Suprapubic skin (tissue), 4 donors: ENCODE measurements at regions not wholly inside any gene's neighbourhood (a gene's known extent, or its start where the extent isn't known, plus 50 kb on each side); places are given as distances from the start of the nearest gene placed in this dataset.

Experiments used
- DNase-seq, 2 donors: peaks; one replicate each; pipeline ENCODE4 v3.0.0-alpha.2; 2019; ENCODE audit warnings: low spot score in 2 of 2
- H3K27ac ChIP-seq: fragments of 200-600 bp; sonication (generic); one replicate; pipeline ENCODE4 v1.5.1; 2019
- H3K27me3 ChIP-seq: fragments of 200-600 bp; sonication (generic); one replicate; pipeline ENCODE4 v1.5.1; 2019
- H3K36me3 ChIP-seq: fragments of 200-600 bp; sonication (generic); one replicate; pipeline ENCODE4 v1.5.1; 2019
- H3K4me1 ChIP-seq: fragments of 200-600 bp; sonication (generic); one replicate; pipeline ENCODE4 v1.5.1; 2019
- H3K4me3 ChIP-seq: fragments of 200-600 bp; sonication (generic); one replicate; pipeline ENCODE4 v1.5.1; 2019; ENCODE audit warnings: mild to moderate bottlenecking
- H3K9me3 ChIP-seq: fragments of 200-600 bp; sonication (generic); one replicate; pipeline ENCODE4 v1.5.1; 2019
- EP300 ChIP-seq: sonication (generic); formaldehyde crosslinking; IDR thresholded peaks from one replicate; pipeline ENCODE4 v1.6.1; 2017; ENCODE audit warnings: antibody characterized with exemption
- POLR2A ChIP-seq, 2 donors: fragments of 450-650 bp; IDR thresholded peaks; one replicate each; pipeline ENCODE4 v1.6.1; 2017; ENCODE audit warnings: antibody characterized with exemption in 2 of 2, mild to moderate bottlenecking in 2 of 2, moderate library complexity in 2 of 2
- POLR2AphosphoS5 ChIP-seq, 3 donors: sonication (generic); formaldehyde crosslinking; IDR thresholded peaks; one replicate each; pipeline ENCODE4 v1.6.1; 2017; ENCODE audit warnings: antibody characterized with exemption in 3 of 3
- WGBS: methylation state at CpG from one replicate; pipeline ENCODE4 v1.1.5; 2018; 5-methylcytosine and 5-hydroxymethylcytosine counted together
- TF ChIP-seq, protein P1 (sequence below), 2 donors: fragments of 200-600 bp in 1 of 2; fragments of 450-650 bp in 1 of 2; sonication (generic) in 1 of 2; IDR thresholded peaks; one replicate each; pipeline ENCODE4 v1.5.1; 2016 to 2019; ENCODE audit warnings: antibody characterized with exemption in 2 of 2, mild to moderate bottlenecking in 1 of 2, moderate library complexity in 1 of 2

DNA sequence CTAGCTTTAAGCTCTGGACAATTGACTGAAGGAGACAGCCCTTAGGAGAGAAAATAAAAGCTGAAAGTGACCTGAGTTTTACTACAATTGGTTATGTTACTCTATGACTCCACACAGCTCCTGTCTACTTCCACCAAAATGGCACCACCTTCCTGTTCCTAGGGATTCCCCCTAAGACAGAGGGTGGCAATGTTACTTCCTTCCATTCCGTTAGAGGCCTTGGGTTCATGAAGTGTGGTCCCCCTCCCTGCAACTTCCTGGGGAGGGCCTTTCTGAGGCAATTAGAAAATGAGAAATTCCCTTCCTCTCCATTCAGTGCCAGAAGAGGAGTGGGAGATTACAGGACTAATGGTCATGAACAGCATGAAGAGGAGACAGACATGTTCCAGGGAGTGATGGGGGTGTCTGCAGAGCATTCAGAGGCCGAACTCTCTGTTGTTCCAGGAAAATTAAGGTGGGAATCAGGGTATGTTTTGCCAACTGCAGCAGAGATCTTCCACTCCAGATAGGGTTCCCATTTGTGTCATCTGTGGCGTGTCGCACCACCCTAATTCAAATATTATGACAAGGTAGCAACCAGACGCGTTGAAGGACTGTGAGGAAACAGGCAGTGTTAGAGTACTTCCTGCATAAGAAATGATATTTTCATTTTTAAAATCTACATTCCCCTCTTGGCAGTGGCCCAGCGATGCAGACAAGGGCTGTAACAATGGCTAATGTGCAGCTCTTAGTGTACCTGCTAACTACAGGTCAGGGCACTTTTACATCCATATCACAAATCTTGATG lies 53.1 kb upstream of the TRIM67 start:
- no peak for TF ChIP-seq POLR2AphosphoS5 (IDR thresholded peaks at IDR 0.05)
- TF ChIP-seq EP300: no peak
- TF ChIP-seq POLR2A (IDR thresholded peaks at IDR 0.05): no peak
- TF ChIP-seq, protein P1, sequence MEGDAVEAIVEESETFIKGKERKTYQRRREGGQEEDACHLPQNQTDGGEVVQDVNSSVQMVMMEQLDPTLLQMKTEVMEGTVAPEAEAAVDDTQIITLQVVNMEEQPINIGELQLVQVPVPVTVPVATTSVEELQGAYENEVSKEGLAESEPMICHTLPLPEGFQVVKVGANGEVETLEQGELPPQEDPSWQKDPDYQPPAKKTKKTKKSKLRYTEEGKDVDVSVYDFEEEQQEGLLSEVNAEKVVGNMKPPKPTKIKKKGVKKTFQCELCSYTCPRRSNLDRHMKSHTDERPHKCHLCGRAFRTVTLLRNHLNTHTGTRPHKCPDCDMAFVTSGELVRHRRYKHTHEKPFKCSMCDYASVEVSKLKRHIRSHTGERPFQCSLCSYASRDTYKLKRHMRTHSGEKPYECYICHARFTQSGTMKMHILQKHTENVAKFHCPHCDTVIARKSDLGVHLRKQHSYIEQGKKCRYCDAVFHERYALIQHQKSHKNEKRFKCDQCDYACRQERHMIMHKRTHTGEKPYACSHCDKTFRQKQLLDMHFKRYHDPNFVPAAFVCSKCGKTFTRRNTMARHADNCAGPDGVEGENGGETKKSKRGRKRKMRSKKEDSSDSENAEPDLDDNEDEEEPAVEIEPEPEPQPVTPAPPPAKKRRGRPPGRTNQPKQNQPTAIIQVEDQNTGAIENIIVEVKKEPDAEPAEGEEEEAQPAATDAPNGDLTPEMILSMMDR (IDR thresholded peaks at IDR 0.05): no peak
- DNase-seq: no peak
- WGBS: 58% methylated on average over 7 of the region's 7 CpGs
- H3K27ac ChIP-seq: no peak overlapping the region
- H3K4me3 ChIP-seq: no peak overlapping the region
- no peaks in the 10 kb centered on the region for H3K4me1 ChIP-seq
- no peaks in the 10 kb centered on the region for H3K9me3 ChIP-seq
- H3K27me3 ChIP-seq: peaks cover 7% of the 10 kb centered on the region
- no peaks in the 10 kb centered on the region for H3K36me3 ChIP-seq

DNA sequence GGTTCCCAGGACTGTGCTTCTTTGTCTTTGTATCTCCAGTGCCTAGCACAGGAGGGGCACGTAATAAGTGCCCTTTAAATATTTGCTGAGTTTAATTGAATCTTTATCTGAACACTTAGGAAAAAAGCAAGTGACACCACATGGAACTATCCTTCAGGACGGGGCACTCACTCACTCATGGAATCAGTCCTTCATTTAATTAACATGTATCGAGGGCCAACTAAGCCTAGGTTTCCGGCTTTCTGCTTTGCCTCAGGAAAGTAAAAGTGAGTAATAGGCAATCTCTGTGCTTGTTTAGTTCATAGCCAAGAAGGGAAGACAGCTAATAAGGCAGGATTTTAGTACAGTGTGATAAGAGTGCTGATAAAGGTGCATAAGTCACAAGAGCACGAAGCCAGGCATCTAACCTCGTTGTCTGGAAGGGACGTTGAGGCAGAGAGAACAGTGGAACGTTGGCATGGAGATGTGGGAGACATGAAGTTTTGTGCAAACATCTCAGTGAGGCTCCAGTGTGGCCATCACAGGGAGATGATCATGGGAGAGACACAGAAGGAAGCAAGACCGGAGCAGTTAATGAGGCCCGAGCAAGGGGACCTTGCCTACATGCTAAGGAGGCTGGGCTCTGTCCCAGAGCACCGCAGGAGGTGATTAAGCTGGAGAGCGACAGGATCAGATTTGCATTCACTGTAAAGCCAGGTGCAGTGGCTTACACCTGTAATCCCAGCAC lies 54.1 kb upstream of the TRIM67 start:
- no peaks in the 10 kb centered on the region for H3K4me1 ChIP-seq
- no peaks in the 10 kb centered on the region for H3K9me3 ChIP-seq
- H3K27me3 ChIP-seq: peaks cover 7% of the 10 kb centered on the region
- no peak for DNase-seq
- no peak overlapping the region for H3K27ac ChIP-seq
- no peaks in the 10 kb centered on the region for H3K36me3 ChIP-seq
- TF ChIP-seq, protein P1 (IDR thresholded peaks at IDR 0.05): no peak
- no peak for TF ChIP-seq EP300
- WGBS: 58% methylated on average over 12 of the region's 12 CpGs
- no peak overlapping the region for H3K4me3 ChIP-seq

DNA sequence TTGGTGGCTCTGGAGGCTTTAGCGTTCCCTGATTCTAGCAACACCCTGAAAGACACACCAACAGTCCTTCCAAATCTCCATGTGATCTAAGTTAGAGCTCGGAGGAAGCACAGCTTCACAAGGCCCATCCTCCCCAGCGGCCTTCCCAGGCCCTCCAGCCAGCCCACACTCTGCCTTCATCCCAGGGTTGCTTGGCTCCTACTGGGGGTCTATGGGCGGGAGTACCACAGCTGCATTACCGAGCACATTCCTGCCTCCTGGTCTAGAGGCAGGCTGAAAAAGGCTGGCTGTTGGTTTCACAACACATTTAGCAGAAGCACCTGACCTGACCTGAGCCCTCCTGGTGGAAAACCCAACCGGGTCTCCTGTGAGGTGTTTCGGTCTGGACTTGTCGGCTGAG lies 54.7 kb upstream of the TRIM67 start:
- DNase-seq: no peak
- Histone ChIP-seq H3K27me3 (peaks cover 7% of the 10 kb centered on the region), H3K36me3 (no peaks in the 10 kb centered on the region), H3K9me3 (no peaks in the 10 kb centered on the region), H3K27ac (no peak overlapping the region), H3K4me1 (no peaks in the 10 kb centered on the region), H3K4me3 (no peak overlapping the region)
- no peak for TF ChIP-seq POLR2AphosphoS5 (IDR thresholded peaks at IDR 0.05)
- TF ChIP-seq EP300: no peak
- TF ChIP-seq, protein P1 (IDR thresholded peaks at IDR 0.05): no peak
- TF ChIP-seq POLR2A (IDR thresholded peaks at IDR 0.05): no peak
- WGBS: 90% methylated on average over 7 of the region's 8 CpGs

- no peak for TF ChIP-seq POLR2AphosphoS5 (IDR thresholded peaks at IDR 0.05)
- TF ChIP-seq POLR2A (IDR thresholded peaks at IDR 0.05): no peak
- no peak for TF ChIP-seq EP300
- TF ChIP-seq, protein P1 (IDR thresholded peaks at IDR 0.05): no peak
- Histone ChIP-seq H3K4me3 (no peak overlapping the region), H3K36me3 (no peaks in the 10 kb centered on the region), H3K27me3 (peaks cover 3% of the 10 kb centered on the region), H3K4me1 (no peaks in the 10 kb centered on the region), H3K9me3 (no peaks in the 10 kb centered on the region), H3K27ac (no peak overlapping the region)
- WGBS: 23% methylated on average over 5 of the region's 5 CpGs
- DNase-seq: no peak
Measured at GRCh38 chr1:231106347-231106746, 55.5 kb upstream of the TRIM67 start.

GRCh38 chr1:231104917-231105316 lies 56.9 kb upstream of the TRIM67 start:
- Histone ChIP-seq H3K9me3 (no peaks in the 10 kb centered on the region), H3K4me1 (no peaks in the 10 kb centered on the region), H3K36me3 (no peaks in the 10 kb centered on the region), H3K27ac (no peak overlapping the region), H3K4me3 (no peak overlapping the region), H3K27me3 (peaks cover 7% of the 10 kb centered on the region)
- no peak for DNase-seq
- 89% methylated on average over 2 of the region's 2 CpGs for WGBS
- no peak for TF ChIP-seq EP300
- no peak for TF ChIP-seq POLR2A (IDR thresholded peaks at IDR 0.05)
- TF ChIP-seq, protein P1 (IDR thresholded peaks at IDR 0.05): no peak
